B cell (primary cell): ENCODE measurements at regions not wholly inside any gene's neighbourhood (a gene's known extent, or its start where the extent isn't known, plus 50 kb on each side); places are given as distances from the start of the nearest gene placed in this dataset.

Experiments
- CTCF ChIP-seq: fragments of 200-600 bp; IDR thresholded peaks from one replicate; pipeline ENCODE4 v1.8.0; 2022; ENCODE audit warnings: antibody characterized with exemption, mild to moderate bottlenecking
- EZH2 ChIP-seq: IDR thresholded peaks from 2 replicates; pipeline ENCODE4 v1.6.1; 2012; ENCODE audit warnings: borderline replicate concordance, low read depth, mild to moderate bottlenecking, moderate library complexity, low read length; ENCODE audit not compliant: insufficient read depth, poor library complexity, severe bottlenecking

- TF ChIP-seq CTCF (no peak), EZH2 (no peak)
Observed at GRCh38 chr3:55202326-55202725, 274.5 kb upstream of the LRTM1 start.
